Keratinocyte (primary cell): ENCODE measurements at regions not wholly inside any gene's neighbourhood (a gene's known extent, or its start where the extent isn't known, plus 50 kb on each side); places are given as distances from the start of the nearest gene placed in this dataset.

ENCODE experiments used
- CTCF ChIP-seq, 3 experiments: IDR thresholded peaks in 1 of 3; conservative IDR thresholded peaks in 1 of 3; optimal IDR thresholded peaks in 1 of 3; 2 replicates in 2 of 3; 3 replicates in 1 of 3; pipeline versions ENCODE3 to v1.5.1; 2011; ENCODE audit warnings: low read length in 3 of 3, mild to moderate bottlenecking in 3 of 3, moderate library complexity in 2 of 3, control low read depth in 1 of 3, inconsistent platforms in 1 of 3; ENCODE audit not compliant: insufficient read depth in 2 of 3; ENCODE audit errors: extremely low read depth in 1 of 3
- EZH2 ChIP-seq: IDR thresholded peaks from one replicate; pipeline ENCODE4 v1.6.1; 2012; ENCODE audit warnings: inconsistent platforms, mild to moderate bottlenecking, low read length, moderate library complexity

DNA sequence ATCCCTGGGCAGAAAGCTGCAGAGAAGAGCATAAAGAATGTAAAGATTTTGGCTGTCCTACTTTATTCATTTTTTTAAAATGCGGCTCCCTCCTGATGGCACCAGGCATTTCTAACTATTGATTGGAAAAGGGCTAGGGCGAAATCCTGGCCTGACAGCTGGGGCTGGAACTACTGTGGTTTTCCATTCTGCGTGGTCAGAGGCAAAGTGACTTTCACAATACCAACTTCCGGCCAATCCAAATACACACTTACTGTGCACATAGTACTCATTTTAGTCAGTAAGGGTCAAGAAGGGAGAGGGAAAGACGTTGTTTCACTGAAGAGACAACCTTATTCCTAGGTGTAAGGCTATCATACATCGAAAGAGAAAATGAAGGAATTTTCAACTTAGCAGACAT lies 113.8 kb upstream of the PMFBP1 start:
- TF ChIP-seq CTCF (optimal IDR thresholded peaks at IDR 0.05 in 1 of 3, IDR thresholded peaks at IDR 0.05 in 1 of 3, conservative IDR thresholded peaks at IDR 0.05 in 1 of 3; ENCODE audit: extremely low read depth in 1 of 3, insufficient read depth in 2 of 3, low read length in 3 of 3) (no peak), EZH2 (no peak)
